ENCODE measurements at regions not wholly inside any gene's neighbourhood (a gene's known extent, or its start where the extent isn't known, plus 50 kb on each side); places are given as distances from the start of the nearest gene placed in this dataset.

DNA sequence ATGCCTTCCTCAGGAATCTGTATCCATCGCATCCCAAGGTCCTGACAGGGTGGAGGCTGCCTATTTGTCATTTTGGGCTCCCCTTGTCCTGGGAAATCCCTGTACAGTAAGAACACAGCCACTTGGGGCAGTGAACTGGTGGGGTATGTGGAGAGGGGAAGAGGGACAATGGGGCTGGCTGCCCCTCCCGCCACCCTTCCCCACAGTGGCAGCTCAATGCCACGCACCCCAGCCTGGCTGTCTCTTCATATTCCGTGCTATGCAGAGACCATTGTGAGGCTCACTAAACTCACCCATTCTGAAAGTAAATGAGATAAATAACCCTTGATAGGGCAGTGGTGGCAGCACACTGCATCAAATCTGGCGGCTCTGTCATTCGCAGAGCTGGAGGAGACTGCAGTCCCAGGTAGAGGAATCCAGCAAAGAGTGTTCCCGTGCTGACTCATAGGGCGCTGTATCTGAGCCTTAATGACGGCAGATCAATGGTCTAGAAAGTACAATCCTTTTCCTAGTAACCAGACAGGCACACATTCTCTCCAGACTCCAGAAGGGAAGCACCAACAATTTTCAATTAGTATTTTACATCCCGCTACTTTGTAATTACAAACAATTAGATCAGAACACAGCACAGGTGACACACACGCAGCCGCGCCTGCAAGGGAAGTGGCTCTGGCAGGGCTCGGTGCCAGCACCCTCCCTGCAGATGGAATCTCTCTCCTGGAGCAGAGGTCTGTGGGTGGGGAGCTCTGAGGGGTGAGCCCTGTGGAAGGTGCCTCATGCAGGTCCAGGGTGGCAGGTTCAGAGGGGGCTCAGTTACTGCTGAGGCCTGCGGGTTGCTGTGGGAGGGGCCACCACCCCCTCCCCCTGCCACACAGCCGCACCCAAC is 167.9 kb upstream of the B3GAT1 start:
- ATAC-seq (no peak), DNase-seq (peak in 1 of 4 donors; percentile 19)
- no peaks in the 10 kb centered on the region for H3K27me3 ChIP-seq
- no peaks in the 10 kb centered on the region for H3K4me1 ChIP-seq
- TF ChIP-seq CTCF (IDR thresholded peaks at IDR 0.05) (no peak), POLR2A (IDR thresholded peaks at IDR 0.05) (no peak)
- no peak overlapping the region for H3K27ac ChIP-seq
- H3K4me3 ChIP-seq, result no peak overlapping the region
- intact Hi-C loops (cut with DNase I), result no loop called here
- H3K36me3 ChIP-seq (replicated peaks in 1 of 2; ENCODE audit: insufficient read depth in 1 of 2, low read depth in 2 of 2), result no peaks in the 10 kb centered on the region
- WGBS, 2 donors, result 37 to 42% methylated on average over 12 to 16 of the region's 16 CpGs
- no peaks in the 10 kb centered on the region for H3K9me3 ChIP-seq

GRCh38 chr11:134578807-134579723 is 167.0 kb upstream of the B3GAT1 start:
- no peaks in the 10 kb centered on the region for H3K36me3 ChIP-seq (replicated peaks in 1 of 2; ENCODE audit: insufficient read depth in 1 of 2, low read depth in 2 of 2)
- no peak for TF ChIP-seq POLR2A (IDR thresholded peaks at IDR 0.05)
- TF ChIP-seq CTCF (IDR thresholded peaks at IDR 0.05), result no peak
- intact Hi-C loops (cut with DNase I), result no loop called here
- no peaks in the 10 kb centered on the region for H3K4me1 ChIP-seq
- no peaks in the 10 kb centered on the region for H3K27me3 ChIP-seq
- no peaks in the 10 kb centered on the region for H3K9me3 ChIP-seq
- H3K27ac ChIP-seq, result no peak overlapping the region
- DNase-seq (no peak), ATAC-seq (no peak)
- H3K4me3 ChIP-seq, result no peak overlapping the region
- WGBS, 2 donors, result 63 to 67% methylated on average over 21 to 22 of the region's 22 CpGs

GRCh38 chr11:134577751-134578395 is 165.8 kb upstream of the B3GAT1 start:
- TF ChIP-seq POLR2A (IDR thresholded peaks at IDR 0.05) (no peak), CTCF (IDR thresholded peaks at IDR 0.05) (no peak)
- Histone ChIP-seq H3K9me3 (no peaks in the 10 kb centered on the region), H3K27ac (no peak overlapping the region), H3K27me3 (no peaks in the 10 kb centered on the region), H3K4me3 (no peak overlapping the region), H3K36me3 (replicated peaks in 1 of 2; ENCODE audit: insufficient read depth in 1 of 2, low read depth in 2 of 2) (no peaks in the 10 kb centered on the region), H3K4me1 (no peaks in the 10 kb centered on the region)
- 61 to 65% methylated on average over 13 of the region's 13 CpGs for WGBS, 2 donors
- DNase-seq, result no peak
- intact Hi-C loops (cut with DNase I), result no loop called here
- no peak for ATAC-seq

- H3K4me1 ChIP-seq, result no peaks in the 10 kb centered on the region
- TF ChIP-seq CTCF (IDR thresholded peaks at IDR 0.05) (no peak), POLR2A (IDR thresholded peaks at IDR 0.05) (no peak)
- H3K36me3 ChIP-seq (replicated peaks in 1 of 2; ENCODE audit: insufficient read depth in 1 of 2, low read depth in 2 of 2), result no peaks in the 10 kb centered on the region
- no peaks in the 10 kb centered on the region for H3K27me3 ChIP-seq
- intact Hi-C loops (cut with DNase I), result no loop called here
- no peak overlapping the region for H3K4me3 ChIP-seq
- no peak for ATAC-seq
- 50 to 100% methylated on average over 1 to 6 of the region's 8 CpGs for WGBS, 2 donors
- H3K9me3 ChIP-seq, result no peaks in the 10 kb centered on the region
- no peak overlapping the region for H3K27ac ChIP-seq
- DNase-seq, result no peak
These were observed 164.7 kb upstream of the B3GAT1 start for GRCh38 chr11:134576721-134577171.

Measured in body of pancreas (tissue), 4 donors.